Head of caudate nucleus (tissue), 42 donors: ENCODE measurements at regions not wholly inside any gene's neighbourhood (a gene's known extent, or its start where the extent isn't known, plus 50 kb on each side); places are given as distances from the start of the nearest gene placed in this dataset.
A peak's percentile ranks its signal among the peaks of the same experiment; 100 is the strongest.
"Not testable (repeated sequence)": the region's sequence is repeated elsewhere in the genome, so short reads cannot be mapped to it uniquely, and the experiment has no call there.

Experiments used
- DNase-seq, 42 donors: peaks; one replicate each; pipeline versions ENCODE4 v3.0.0 to v3.0.0-alpha.2; 2020 to 2021; ENCODE audit warnings: mixed read lengths in 7 of 42
- intact Hi-C: fragments of 100-400 bp; cut with DNase I; formaldehyde crosslinking; loops from one replicate; pipeline ENCODE4 v1.15.0; 2022

GRCh38 chr2:179385756-179386155, 121.1 kb upstream of the SESTD1 start:
- DNase-seq, intact Hi-C loops: not testable (repeated sequence)

GRCh38 chr2:179383975-179384374, 119.3 kb upstream of the SESTD1 start:
- intact Hi-C loops = no loop called here
- no peak for DNase-seq

DNA sequence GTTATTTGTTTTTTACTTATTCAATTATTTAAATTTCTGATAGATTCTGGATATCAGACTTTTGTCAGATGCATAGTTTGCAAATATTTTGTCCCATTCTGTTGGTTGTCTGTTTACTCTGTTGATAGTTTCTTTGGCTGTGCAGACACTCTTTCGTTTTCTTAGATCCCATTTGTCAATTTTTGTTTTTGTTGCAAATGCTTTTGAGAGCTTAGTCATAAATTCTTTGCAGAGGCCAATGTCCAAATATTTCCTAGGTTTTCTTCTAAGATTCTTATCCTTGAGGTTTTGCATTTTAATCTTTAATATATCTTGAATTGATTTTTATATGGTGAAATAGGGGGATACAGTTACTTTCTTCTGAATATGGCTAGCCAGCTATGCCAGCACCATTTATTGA, 112.7 kb upstream of the SESTD1 start:
- no peak for DNase-seq
- intact Hi-C loops = no loop called here

- intact Hi-C loops = no loop called here
- no peak for DNase-seq
Measured at GRCh38 chr2:179376881-179377280, 112.2 kb upstream of the SESTD1 start.

DNA sequence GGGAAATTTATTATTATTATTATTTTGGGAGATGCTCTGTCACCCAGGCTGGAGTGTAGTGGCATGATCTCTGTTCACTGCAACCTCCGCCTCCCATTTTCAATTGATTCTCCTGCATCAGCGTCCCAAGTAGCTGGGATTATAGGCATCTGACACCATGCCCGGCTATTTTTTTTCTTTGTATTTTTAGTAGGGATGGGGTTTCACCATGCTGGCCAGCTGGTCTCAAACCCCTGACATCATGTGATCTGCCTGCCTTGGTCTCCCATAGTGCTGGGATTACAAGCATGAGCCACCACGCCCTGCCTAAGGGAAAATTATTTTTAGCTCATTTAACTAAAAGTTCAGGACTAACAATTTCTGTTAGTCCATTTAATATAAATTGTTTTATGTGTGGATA, 109.2 kb upstream of the SESTD1 start:
- DNase-seq = no peak
- intact Hi-C loops = no loop called here

DNA sequence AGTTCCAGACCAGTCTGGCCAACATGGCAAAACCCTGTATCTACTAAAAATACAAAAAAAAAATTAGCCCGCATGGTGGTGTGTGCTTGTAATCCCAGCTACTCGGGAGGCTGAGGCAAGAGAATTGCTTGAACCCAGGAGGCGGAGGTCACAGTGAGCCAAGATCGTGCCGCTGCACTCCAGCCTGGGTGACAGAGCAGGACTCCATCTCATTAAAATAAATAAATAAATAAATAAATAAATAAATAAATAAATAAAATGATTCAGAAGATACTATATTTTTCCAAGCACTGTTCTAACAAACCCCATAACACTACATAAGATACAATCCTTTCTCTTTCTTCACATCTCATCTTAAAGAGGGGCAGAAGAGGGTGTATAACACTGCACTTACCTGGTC, 100.9 kb upstream of the SESTD1 start:
- intact Hi-C loops, DNase-seq: not testable (repeated sequence)

DNA sequence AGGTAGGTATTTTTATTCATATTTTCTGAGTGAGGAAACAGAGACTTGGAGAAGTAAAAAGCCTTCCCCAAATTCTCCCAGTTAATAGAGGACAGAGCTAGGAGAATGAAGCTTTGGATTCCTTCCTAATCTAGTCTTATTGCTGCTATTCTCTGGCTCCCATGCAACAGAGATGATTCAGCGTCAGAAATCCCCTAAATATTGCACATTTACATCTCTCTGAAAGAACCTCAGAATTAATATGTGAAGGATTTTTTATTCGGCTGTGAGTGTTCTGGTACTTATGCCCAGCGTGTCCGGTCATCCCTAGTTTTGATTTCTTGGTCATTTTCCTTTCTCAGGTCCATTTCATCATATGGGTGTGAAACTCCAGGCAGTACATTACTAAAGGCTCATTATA, 91.2 kb upstream of the SESTD1 start:
- DNase-seq = no peak
- intact Hi-C loops = no loop called here

DNA sequence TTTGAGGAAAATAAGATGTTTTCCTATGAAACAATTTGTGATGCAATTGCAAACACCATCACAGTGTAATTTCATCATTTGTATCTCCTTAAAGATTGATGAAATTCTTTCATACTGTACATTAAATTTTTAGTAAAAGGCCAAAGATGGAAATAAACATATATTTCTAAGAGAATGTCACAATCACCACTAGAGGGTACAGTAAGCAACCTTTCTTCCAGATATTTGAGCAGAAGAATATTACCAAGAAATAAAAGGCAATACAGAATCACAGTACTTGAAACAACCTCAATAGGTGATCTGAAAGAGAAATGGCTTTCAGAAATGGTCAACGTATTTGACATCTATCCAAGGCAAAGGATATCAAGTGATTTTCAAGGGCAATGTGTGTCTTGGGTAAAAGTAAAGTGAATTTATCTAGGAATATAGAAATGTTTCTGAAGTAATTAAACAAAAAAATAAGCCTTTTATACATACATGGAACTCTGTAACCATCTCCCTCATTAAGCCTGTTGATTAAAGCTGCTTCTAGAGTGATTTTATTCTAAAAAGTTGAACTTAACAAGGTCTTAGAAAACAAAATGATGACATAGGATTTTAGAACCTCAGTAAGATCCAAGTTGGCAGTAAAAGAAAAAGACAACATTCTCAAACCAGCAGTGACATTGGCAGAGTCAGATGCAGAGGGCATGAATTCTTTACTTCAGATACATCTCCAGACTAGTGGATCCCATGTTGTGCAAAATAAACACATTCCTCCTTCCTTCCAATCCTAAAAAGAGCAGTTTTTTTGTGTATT, 90.3 kb upstream of the SESTD1 start:
- intact Hi-C loops = no loop called here
- no peak for DNase-seq

DNA sequence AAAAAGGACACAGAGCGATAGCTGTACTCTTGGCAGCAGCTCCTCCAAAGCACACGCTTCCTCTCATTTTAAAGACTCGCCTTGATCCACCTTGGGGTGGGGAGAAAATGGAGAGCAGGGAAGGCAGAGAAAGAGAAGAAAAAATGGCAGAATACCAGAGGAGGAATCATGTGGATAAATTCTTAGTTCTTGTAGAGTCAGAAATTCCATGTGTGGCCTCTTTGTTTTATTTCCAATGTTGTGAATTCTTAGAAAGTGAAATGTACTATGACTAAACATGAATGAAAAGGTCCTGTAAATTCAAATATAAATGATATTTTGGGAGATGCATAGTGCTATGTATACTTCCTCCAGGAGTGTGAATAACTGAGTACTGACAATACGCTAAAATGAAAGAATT, 89.7 kb upstream of the SESTD1 start:
- DNase-seq = no peak
- intact Hi-C loops = no loop called here

DNA sequence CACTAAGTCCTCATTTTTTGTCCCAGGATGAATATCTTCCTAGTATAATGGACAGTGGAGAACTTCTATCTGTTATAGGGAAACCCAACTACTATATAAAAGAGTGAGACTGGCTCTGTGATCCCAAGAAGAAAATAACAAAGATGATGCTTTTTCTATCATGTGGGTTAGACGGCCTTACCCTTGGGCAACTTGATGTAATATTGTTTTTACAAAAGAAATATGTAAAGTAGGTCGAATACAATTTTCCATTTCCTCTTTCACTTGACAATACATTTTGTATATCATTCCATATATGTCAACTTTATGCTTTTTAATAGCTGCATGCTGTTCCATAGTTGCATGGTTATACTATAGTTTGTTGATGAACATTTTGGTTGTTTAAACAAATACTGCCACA, 87.5 kb upstream of the SESTD1 start:
- intact Hi-C loops = no loop called here
- DNase-seq = no peak

GRCh38 chr2:179351057-179351456, 86.4 kb upstream of the SESTD1 start:
- intact Hi-C loops = no loop called here

DNA sequence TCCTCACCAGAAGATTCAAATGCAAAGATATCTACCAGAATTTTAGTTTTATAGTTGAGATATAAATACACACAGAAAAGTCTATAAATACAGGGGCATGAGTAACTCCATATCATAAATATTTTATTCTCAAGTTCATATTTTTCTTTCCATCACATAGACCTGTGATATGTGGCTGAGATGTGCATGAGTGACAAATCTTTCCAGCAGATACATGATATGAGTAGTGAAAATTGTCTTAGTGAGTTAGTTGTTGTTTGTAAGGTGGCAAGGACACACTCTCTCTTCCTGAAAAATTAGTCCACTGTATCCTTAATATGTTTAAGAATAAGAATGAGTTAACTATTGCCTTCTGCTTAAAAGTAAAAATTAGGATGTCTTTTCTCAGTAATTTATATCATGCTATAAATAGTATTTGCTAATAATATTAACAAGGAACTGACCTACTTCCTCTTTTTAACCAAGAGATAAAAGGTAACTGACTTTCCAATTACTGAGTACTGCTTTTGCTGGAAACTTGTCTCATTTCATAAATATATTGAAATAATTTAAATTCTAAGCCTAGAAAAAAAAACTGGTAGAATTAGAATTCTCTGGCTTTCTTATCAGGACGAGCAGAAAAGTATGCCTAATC, 85.2 kb upstream of the SESTD1 start:
- DNase-seq = no peak
- intact Hi-C loops = no loop called here

More at GRCh38 chr2:179351057-179351456, 86.4 kb upstream of the SESTD1 start:
- DNase-seq = no peak

DNA sequence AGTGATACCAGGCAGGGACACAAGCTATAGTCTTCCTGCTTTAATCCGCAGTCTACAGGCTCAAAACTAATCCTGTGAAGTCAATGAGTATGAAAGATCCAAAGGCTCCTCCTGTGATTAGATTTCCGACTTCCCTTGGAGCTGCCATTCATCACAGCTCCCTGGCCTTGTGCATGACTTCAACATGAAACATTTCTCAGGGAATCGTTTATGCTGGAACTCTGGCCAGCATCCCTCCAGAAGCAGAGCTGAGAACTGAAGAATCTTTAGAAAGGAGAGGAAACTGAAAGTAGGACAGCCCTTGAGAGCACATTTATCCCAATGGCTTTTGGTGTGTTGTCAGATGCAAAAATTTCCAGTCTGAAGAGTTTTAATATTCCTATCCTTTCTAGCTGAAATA, 84.3 kb upstream of the SESTD1 start:
- no peak for DNase-seq
- intact Hi-C loops = no loop called here

DNA sequence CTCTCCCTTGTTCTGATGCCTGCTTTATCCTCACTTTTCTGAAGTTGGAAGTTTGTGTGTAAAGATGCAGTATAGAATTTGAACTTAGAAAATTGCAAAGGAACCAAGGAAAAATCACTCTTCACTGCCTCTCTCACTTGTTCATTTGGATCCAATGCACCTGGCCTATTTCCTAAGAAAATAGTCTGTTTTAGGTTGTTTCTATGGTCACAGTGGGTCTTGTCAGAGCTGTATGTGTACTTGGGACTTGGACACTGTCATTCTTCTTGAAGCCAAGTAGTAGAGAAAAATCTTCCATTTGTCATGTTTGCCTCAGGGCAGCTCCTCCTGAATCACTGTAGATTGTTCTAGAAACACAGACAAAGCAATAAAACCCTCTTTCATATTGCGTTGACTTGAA, 80.3 kb upstream of the SESTD1 start:
- intact Hi-C loops = no loop called here
- no peak for DNase-seq

DNA sequence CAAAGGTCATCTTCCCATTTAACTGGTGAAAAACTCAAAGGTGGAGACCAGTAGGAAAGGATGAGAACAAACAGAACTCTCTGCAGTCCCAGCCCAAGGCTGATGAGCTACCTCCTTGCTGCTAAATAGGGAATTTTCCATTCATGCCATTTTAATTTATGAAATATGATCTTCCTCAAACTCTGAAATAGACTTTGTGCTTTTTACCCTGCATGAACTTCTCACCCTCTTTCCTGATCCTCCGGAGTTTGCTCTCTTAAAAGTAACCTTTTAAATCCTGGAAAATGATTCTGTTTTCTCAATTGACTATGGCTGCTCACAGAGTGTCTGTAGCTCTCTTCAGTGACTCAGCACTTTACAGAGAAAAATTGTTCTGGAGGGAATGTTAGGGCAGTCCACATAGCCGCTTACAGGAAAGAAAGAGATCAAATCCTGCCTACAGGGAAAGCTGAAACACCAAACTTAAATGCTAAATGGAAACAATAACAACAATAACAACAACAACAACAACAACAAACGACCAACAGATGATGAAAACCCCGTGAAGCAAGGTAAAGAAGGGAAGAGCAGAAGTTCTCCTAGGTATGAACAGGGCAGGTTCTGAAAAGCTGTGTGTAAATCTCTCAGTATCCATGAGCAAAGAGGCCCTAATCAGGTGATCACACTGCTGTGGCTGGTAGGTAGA, 79.8 kb upstream of the SESTD1 start:
- intact Hi-C loops = no loop called here
- no peak for DNase-seq

- no peak for DNase-seq
- intact Hi-C loops = no loop called here
Measured at GRCh38 chr2:179343945-179344279, 79.3 kb upstream of the SESTD1 start.

- DNase-seq = peak in 1 of 42 donors; percentile 38
- intact Hi-C loops = no loop called here
Measured at GRCh38 chr2:179341152-179341866, 76.7 kb upstream of the SESTD1 start.

DNA sequence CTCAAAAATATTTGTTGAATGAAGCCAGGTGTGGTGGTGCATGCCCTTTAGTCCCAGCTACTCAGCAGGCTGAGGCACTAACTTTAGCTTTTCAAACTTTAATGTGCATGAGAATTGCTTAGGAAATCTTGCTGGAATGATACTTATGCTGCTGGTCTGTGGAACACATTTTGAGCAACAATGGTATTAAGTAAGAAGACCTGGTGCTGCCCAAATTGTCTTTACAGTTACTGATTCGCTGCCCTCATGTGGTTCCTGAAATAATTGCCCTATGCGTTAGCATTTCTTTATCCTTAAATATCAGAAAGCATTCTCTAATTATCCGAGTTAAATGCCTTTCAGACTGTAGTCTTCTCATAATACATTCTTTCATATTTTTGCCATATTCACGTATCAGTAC, 76.0 kb upstream of the SESTD1 start:
- peak in 11 of 42 donors; percentile 15 to 62 (median 22) for DNase-seq
- intact Hi-C loops = no loop called here

- intact Hi-C loops = loop anchor here (10.0 kb wide), 1 partner anchor 74 kb away; the partner anchor contains the start of gene SESTD1
- DNase-seq = no peak
Measured at GRCh38 chr2:179338681-179339080, 74.0 kb upstream of the SESTD1 start.
